ENCODE measurements at regions not wholly inside any gene's neighbourhood (a gene's known extent, or its start where the extent isn't known, plus 50 kb on each side); places are given as distances from the start of the nearest gene placed in this dataset.

GRCh38 chr17:13918247-13918646, 151.1 kb upstream of the COX10 start:
- no peaks in the 10 kb centered on the region for H3K27me3 ChIP-seq (ENCODE audit: control insufficient read depth in 2 of 2, insufficient read depth in 1 of 2, low read length in 1 of 2)
- H3K27ac ChIP-seq (ENCODE audit: low read depth in 1 of 2, low read length in 1 of 2), result no peak overlapping the region
- DNase-seq (ENCODE audit: low read depth in 6 of 9, low spot score in 9 of 9), result no peak
- WGBS, result 93% methylated on average over 4 of the region's 4 CpGs
- no peaks in the 10 kb centered on the region for H3K36me3 ChIP-seq (ENCODE audit: control insufficient read depth in 2 of 2, insufficient read depth in 2 of 2, low read length in 1 of 2)
- H3K4me3 ChIP-seq (ENCODE audit: low read length in 2 of 2), result no peak overlapping the region
- H3K4me1 ChIP-seq (ENCODE audit: control insufficient read depth in 2 of 2, insufficient read depth in 2 of 2, low read length in 2 of 2), result no peaks in the 10 kb centered on the region
- H3K9me3 ChIP-seq (ENCODE audit: control insufficient read depth in 2 of 2, insufficient read depth in 1 of 2, low read length in 1 of 2), result no peaks in the 10 kb centered on the region

DNA sequence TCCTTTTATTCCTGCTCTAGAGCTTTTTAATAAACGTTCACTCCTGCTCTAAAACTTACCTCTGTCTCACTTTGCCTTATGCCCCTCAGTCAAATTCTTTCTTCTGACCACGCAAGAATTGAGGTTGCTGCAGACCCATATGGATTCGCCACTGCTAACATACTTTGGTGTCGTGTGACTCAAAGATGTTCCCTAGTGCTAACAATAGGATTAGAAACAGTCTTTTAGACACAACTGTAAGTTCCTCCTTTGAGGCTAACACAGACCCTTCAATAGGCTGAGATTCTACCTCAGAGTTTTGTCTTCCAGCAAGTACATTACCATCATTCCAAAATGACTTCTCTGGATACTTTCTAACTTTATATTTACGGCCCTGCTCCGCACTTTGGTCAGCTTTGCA, 149.5 kb upstream of the COX10 start:
- WGBS, result 91% methylated on average over 6 of the region's 6 CpGs
- DNase-seq (ENCODE audit: low read depth in 6 of 9, low spot score in 9 of 9), result no peak
- H3K27me3 ChIP-seq (ENCODE audit: control insufficient read depth in 2 of 2, insufficient read depth in 1 of 2, low read length in 1 of 2), result no peaks in the 10 kb centered on the region
- no peaks in the 10 kb centered on the region for H3K36me3 ChIP-seq (ENCODE audit: control insufficient read depth in 2 of 2, insufficient read depth in 2 of 2, low read length in 1 of 2)
- no peaks in the 10 kb centered on the region for H3K9me3 ChIP-seq (ENCODE audit: control insufficient read depth in 2 of 2, insufficient read depth in 1 of 2, low read length in 1 of 2)
- no peak overlapping the region for H3K4me3 ChIP-seq (ENCODE audit: low read length in 2 of 2)
- H3K27ac ChIP-seq (ENCODE audit: low read depth in 1 of 2, low read length in 1 of 2), result no peak overlapping the region
- no peaks in the 10 kb centered on the region for H3K4me1 ChIP-seq (ENCODE audit: control insufficient read depth in 2 of 2, insufficient read depth in 2 of 2, low read length in 2 of 2)

DNA sequence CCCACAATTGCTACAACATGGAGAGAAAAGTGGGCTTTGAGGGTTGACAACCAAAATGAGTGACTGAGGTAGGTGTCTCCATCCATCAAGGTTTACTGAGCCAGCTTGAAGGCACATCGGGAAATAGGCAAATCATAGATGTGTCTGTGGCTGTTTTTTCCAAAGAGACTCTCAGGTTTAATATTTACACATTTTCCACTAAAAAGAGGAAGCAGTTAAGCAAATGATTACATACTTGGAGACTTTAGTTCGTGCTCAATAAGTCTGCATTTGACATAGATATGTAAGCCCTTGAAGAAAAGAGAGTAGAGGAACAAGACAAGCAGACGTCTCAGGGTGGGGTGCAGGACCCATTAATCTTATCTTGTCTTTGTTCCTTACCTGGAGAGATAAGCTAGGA, 148.9 kb upstream of the COX10 start:
- no peak for DNase-seq (ENCODE audit: low read depth in 6 of 9, low spot score in 9 of 9)
- H3K27ac ChIP-seq (ENCODE audit: low read depth in 1 of 2, low read length in 1 of 2), result no peak overlapping the region
- 13% methylated on average over 3 of the region's 3 CpGs for WGBS

GRCh38 chr17:13921841-13922776, 147.2 kb upstream of the COX10 start:
- DNase-seq (ENCODE audit: low read depth in 6 of 9, low spot score in 9 of 9), result no peak
- 90% methylated on average over 19 of the region's 19 CpGs for WGBS
- Histone ChIP-seq H3K4me1 (ENCODE audit: control insufficient read depth in 2 of 2, insufficient read depth in 2 of 2, low read length in 2 of 2) (no peaks in the 10 kb centered on the region), H3K27me3 (ENCODE audit: control insufficient read depth in 2 of 2, insufficient read depth in 1 of 2, low read length in 1 of 2) (no peaks in the 10 kb centered on the region), H3K9me3 (ENCODE audit: control insufficient read depth in 2 of 2, insufficient read depth in 1 of 2, low read length in 1 of 2) (no peaks in the 10 kb centered on the region), H3K4me3 (ENCODE audit: low read length in 2 of 2) (no peak overlapping the region), H3K27ac (ENCODE audit: low read depth in 1 of 2, low read length in 1 of 2) (no peak overlapping the region), H3K36me3 (ENCODE audit: control insufficient read depth in 2 of 2, insufficient read depth in 2 of 2, low read length in 1 of 2) (no peaks in the 10 kb centered on the region)

More for the DNA sequence above, 148.9 kb upstream of the COX10 start:
- Histone ChIP-seq H3K4me1 (ENCODE audit: control insufficient read depth in 2 of 2, insufficient read depth in 2 of 2, low read length in 2 of 2) (no peaks in the 10 kb centered on the region), H3K36me3 (ENCODE audit: control insufficient read depth in 2 of 2, insufficient read depth in 2 of 2, low read length in 1 of 2) (no peaks in the 10 kb centered on the region), H3K9me3 (ENCODE audit: control insufficient read depth in 2 of 2, insufficient read depth in 1 of 2, low read length in 1 of 2) (no peaks in the 10 kb centered on the region), H3K27me3 (ENCODE audit: control insufficient read depth in 2 of 2, insufficient read depth in 1 of 2, low read length in 1 of 2) (no peaks in the 10 kb centered on the region), H3K4me3 (ENCODE audit: low read length in 2 of 2) (no peak overlapping the region)

GRCh38 chr17:13922885-13923284, 146.4 kb upstream of the COX10 start:
- DNase-seq (ENCODE audit: low read depth in 6 of 9, low spot score in 9 of 9), result no peak
- 98% methylated on average over 5 of the region's 5 CpGs for WGBS

DNA sequence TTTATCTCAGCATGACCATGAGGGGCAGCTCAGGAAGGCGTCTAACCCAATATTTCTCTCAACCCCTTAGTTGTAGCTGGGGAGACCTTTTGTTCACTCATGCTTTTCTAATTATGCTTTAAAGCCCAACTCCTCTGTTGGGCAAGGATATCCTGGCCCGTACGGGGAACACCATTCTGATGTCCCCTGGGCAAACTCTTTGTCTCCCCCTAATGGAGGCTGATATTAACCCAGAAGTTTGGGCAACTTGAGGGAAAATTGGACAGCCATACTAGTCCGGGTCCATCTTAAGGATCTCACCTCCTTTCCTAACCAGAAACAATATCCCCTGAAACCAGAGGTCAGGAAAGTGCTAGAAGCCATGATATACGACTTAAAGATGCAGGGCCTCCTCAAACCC, 143.7 kb upstream of the COX10 start:
- Histone ChIP-seq H3K36me3 (ENCODE audit: control insufficient read depth in 2 of 2, insufficient read depth in 2 of 2, low read length in 1 of 2) (no peaks in the 10 kb centered on the region), H3K4me3 (ENCODE audit: low read length in 2 of 2) (no peak overlapping the region), H3K9me3 (ENCODE audit: control insufficient read depth in 2 of 2, insufficient read depth in 1 of 2, low read length in 1 of 2) (no peaks in the 10 kb centered on the region), H3K4me1 (ENCODE audit: control insufficient read depth in 2 of 2, insufficient read depth in 2 of 2, low read length in 2 of 2) (no peaks in the 10 kb centered on the region), H3K27ac (ENCODE audit: low read depth in 1 of 2, low read length in 1 of 2) (no peak overlapping the region), H3K27me3 (ENCODE audit: control insufficient read depth in 2 of 2, insufficient read depth in 1 of 2, low read length in 1 of 2) (no peaks in the 10 kb centered on the region)
- 89% methylated on average over 5 of the region's 5 CpGs for whole genome bisulfite sequencing
- no peak for DNase-seq (ENCODE audit: low read depth in 6 of 9, low spot score in 9 of 9)

More at GRCh38 chr17:13922885-13923284, 146.4 kb upstream of the COX10 start:
- no peak overlapping the region for H3K27ac ChIP-seq (ENCODE audit: low read depth in 1 of 2, low read length in 1 of 2)
- no peaks in the 10 kb centered on the region for H3K9me3 ChIP-seq (ENCODE audit: control insufficient read depth in 2 of 2, insufficient read depth in 1 of 2, low read length in 1 of 2)
- no peaks in the 10 kb centered on the region for H3K4me1 ChIP-seq (ENCODE audit: control insufficient read depth in 2 of 2, insufficient read depth in 2 of 2, low read length in 2 of 2)
- H3K36me3 ChIP-seq (ENCODE audit: control insufficient read depth in 2 of 2, insufficient read depth in 2 of 2, low read length in 1 of 2), result no peaks in the 10 kb centered on the region
- no peaks in the 10 kb centered on the region for H3K27me3 ChIP-seq (ENCODE audit: control insufficient read depth in 2 of 2, insufficient read depth in 1 of 2, low read length in 1 of 2)
- no peak overlapping the region for H3K4me3 ChIP-seq (ENCODE audit: low read length in 2 of 2)

DNA sequence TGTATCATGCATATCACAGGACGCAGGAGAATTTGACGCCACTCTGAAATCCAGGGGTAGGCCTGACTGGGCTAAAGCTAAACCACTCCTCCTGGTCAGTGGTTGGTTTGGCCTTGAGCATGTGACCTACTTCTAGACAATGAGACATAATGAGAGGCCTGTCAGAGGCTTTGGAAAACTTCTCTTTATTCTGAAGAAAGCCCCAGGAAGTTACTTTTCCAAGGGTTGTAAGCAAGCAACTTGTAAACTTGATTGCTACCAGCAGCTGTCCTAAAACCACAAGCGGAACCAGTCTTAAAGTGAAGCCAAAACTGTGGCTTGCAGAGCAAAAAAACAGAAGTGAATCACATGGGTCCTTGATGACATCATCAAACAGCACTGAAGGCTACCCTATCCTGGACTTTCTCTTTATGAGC, 138.2 kb upstream of the COX10 start:
- no peaks in the 10 kb centered on the region for H3K36me3 ChIP-seq (ENCODE audit: control insufficient read depth in 2 of 2, insufficient read depth in 2 of 2, low read length in 1 of 2)
- no peaks in the 10 kb centered on the region for H3K9me3 ChIP-seq (ENCODE audit: control insufficient read depth in 2 of 2, insufficient read depth in 1 of 2, low read length in 1 of 2)
- no peaks in the 10 kb centered on the region for H3K27me3 ChIP-seq (ENCODE audit: control insufficient read depth in 2 of 2, insufficient read depth in 1 of 2, low read length in 1 of 2)
- H3K27ac ChIP-seq (ENCODE audit: low read depth in 1 of 2, low read length in 1 of 2), result peak overlapping the region in 1 of 2 donors; percentile 56
- WGBS, result 70% methylated on average over 3 of the region's 3 CpGs
- H3K4me3 ChIP-seq (ENCODE audit: low read length in 2 of 2), result no peak overlapping the region
- peak in 5 of 9 donors; percentile 4 to 43 (median 8) for DNase-seq (ENCODE audit: low read depth in 6 of 9, low spot score in 9 of 9)
- H3K4me1 ChIP-seq (ENCODE audit: control insufficient read depth in 2 of 2, insufficient read depth in 2 of 2, low read length in 2 of 2), result no peaks in the 10 kb centered on the region

DNA sequence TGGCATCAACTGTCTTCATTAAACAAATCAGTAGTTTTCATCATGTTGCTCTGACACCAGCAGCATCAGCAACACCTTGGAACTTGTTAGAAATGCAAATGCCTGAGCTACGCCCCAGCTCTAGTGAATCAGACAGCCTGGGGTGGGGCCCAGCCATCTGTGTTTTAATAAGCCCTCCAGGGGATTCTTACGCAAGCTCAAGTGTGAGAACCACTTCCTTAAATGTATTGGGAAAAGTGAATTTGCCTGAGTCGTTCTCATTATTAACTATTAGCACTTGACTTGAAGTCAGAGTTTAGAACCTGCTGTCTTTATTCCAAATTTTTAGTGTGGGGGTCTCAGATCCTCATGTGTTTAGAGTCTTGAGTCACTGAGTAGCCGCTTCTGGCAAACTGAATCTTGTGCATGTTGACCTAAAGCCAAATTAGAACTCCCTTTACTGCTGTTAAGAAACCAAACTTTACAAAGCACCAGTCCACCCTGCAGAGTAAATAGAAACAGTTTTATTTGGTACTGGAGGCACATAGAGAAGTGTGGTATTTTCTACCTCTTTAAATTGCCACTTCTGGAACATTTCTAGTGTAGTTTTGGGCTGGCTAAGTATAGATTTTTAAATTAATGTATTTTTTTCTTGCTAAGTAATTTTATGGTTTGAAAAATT, 137.4 kb upstream of the COX10 start:
- Histone ChIP-seq H3K27ac (ENCODE audit: low read depth in 1 of 2, low read length in 1 of 2) (peak overlapping the region in 1 of 2 donors; percentile 24), H3K9me3 (ENCODE audit: control insufficient read depth in 2 of 2, insufficient read depth in 1 of 2, low read length in 1 of 2) (no peaks in the 10 kb centered on the region), H3K36me3 (ENCODE audit: control insufficient read depth in 2 of 2, insufficient read depth in 2 of 2, low read length in 1 of 2) (no peaks in the 10 kb centered on the region), H3K27me3 (ENCODE audit: control insufficient read depth in 2 of 2, insufficient read depth in 1 of 2, low read length in 1 of 2) (no peaks in the 10 kb centered on the region), H3K4me3 (ENCODE audit: low read length in 2 of 2) (no peak overlapping the region), H3K4me1 (ENCODE audit: control insufficient read depth in 2 of 2, insufficient read depth in 2 of 2, low read length in 2 of 2) (no peaks in the 10 kb centered on the region)
- 58% methylated on average over 4 of the region's 4 CpGs for WGBS
- peak in 1 of 9 donors; percentile 8 for DNase-seq (ENCODE audit: low read depth in 6 of 9, low spot score in 9 of 9)
